PC-3 (cell line): ENCODE measurements at regions not wholly inside any gene's neighbourhood (a gene's known extent, or its start where the extent isn't known, plus 50 kb on each side); places are given as distances from the start of the nearest gene placed in this dataset.
"Not testable (repeated sequence)": the region's sequence is repeated elsewhere in the genome, so short reads cannot be mapped to it uniquely, and the experiment has no call there.

Experiments
- ATAC-seq: fragments of 200-7000 bp; cut with Tn5 transposase; 2 replicates; pipeline ENCODE4 v1.9.1; 2020; ENCODE audit warnings: mild to moderate bottlenecking, moderate library complexity
- BruUV-seq: library from RNA; stranded (reverse); fragments of 400-500 nt; replicated peaks from 2 replicates; lab custom pipeline; 2021; lab: Mats Ljungman, UMichigan
- CTCF ChIA-PET: fragments of 300-600 bp; sonication (Branson Sonifier 250); formaldehyde crosslinking; loops from one replicate; lab custom pipeline; 2022; ENCODE audit warnings: antibody characterized with exemption; lab: Charles Lee
- POLR2A ChIA-PET: fragments of 300-600 bp; sonication (Branson Sonifier 250); formaldehyde crosslinking; loops from one replicate; lab custom pipeline; 2022; ENCODE audit warnings: antibody characterized with exemption; ENCODE audit not compliant: unreplicated experiment; lab: Charles Lee
- DNase-seq: peaks from one replicate; pipeline ENCODE4 v3.0.0-alpha.2; 2015
- H2AFZ ChIP-seq: fragments of 300-600 bp; sonication (generic); 2 replicates; pipeline ENCODE4 v1.6.0; 2016; ENCODE audit warnings: antibody characterized with exemption, low read length
- H3F3A ChIP-seq: fragments of 300-600 bp; sonication (generic); one replicate; pipeline ENCODE4 v1.6.0; 2017; ENCODE audit warnings: antibody characterized with exemption, low read length, control low read depth, mild to moderate bottlenecking; ENCODE audit not compliant: unreplicated experiment
- H3K27ac ChIP-seq: fragments of 300-600 bp; sonication (generic); 2 replicates; pipeline ENCODE4 v1.5.1; 2016; ENCODE audit warnings: mild to moderate bottlenecking, low read length
- H3K27me3 ChIP-seq: fragments of 300-600 bp; sonication (generic); 2 replicates; pipeline ENCODE4 v1.6.1; 2016; ENCODE audit warnings: low read length, mixed read lengths
- H3K36me3 ChIP-seq: fragments of 300-600 bp; sonication (generic); 2 replicates; pipeline ENCODE4 v1.6.1; 2016; ENCODE audit warnings: low read depth, mixed run types, low read length, mixed read lengths
- H3K4me1 ChIP-seq: fragments of 300-600 bp; sonication (generic); 2 replicates; pipeline ENCODE4 v1.5.1; 2016; ENCODE audit warnings: low read length; ENCODE audit not compliant: insufficient read depth
- H3K4me2 ChIP-seq: fragments of 300-600 bp; sonication (generic); 2 replicates; pipeline ENCODE4 v1.6.0; 2016; ENCODE audit warnings: low read length
- H3K4me3 ChIP-seq: fragments of 300-600 bp; sonication (generic); 2 replicates; pipeline ENCODE4 v1.5.1; 2016; ENCODE audit warnings: mild to moderate bottlenecking, low read length, mixed read lengths
- H3K79me2 ChIP-seq: fragments of 300-600 bp; sonication (generic); 2 replicates; pipeline ENCODE4 v1.6.1; 2017; ENCODE audit warnings: low read length, mixed read lengths
- H3K9ac ChIP-seq: fragments of 300-600 bp; sonication (generic); 2 replicates; pipeline ENCODE4 v1.6.0; 2016; ENCODE audit warnings: mild to moderate bottlenecking, low read length
- H3K9me2 ChIP-seq: fragments of 300-600 bp; sonication (generic); replicated peaks from 2 replicates; pipeline ENCODE4 v1.6.1; 2016; ENCODE audit warnings: mixed run types, low read length, mixed read lengths
- H3K9me3 ChIP-seq: fragments of 300-600 bp; sonication (generic); 2 replicates; pipeline ENCODE4 v1.6.1; 2016; ENCODE audit warnings: low read length, mixed read lengths
- H4K20me1 ChIP-seq: fragments of 300-600 bp; sonication (generic); 2 replicates; pipeline ENCODE4 v1.6.1; 2016; ENCODE audit warnings: low read length, mixed read lengths
- CTCF ChIP-seq: fragments of 300-600 bp; sonication (generic); conservative IDR thresholded peaks from 2 replicates; pipeline ENCODE4 v1.5.1; 2017; ENCODE audit warnings: antibody characterized with exemption, low read depth, mild to moderate bottlenecking, low read length
- EZH2 ChIP-seq: fragments of 300-600 bp; sonication (generic); IDR thresholded peaks from one replicate; pipeline ENCODE4 v1.6.1; 2017; ENCODE audit warnings: antibody characterized with exemption, mild to moderate bottlenecking, low read length; ENCODE audit not compliant: unreplicated experiment
- EZH2phosphoT487 ChIP-seq: fragments of 300-600 bp; sonication (generic); IDR thresholded peaks from 2 replicates; pipeline ENCODE4 v1.6.1; 2018; ENCODE audit warnings: mild to moderate bottlenecking, antibody characterized with exemption, low read length, borderline replicate concordance
- intact Hi-C: fragments of 100-400 bp; cut with micrococcal nuclease; formaldehyde crosslinking; loops from 2 replicates; pipeline ENCODE4 v1.9.0; 2023

- no peaks in the 10 kb centered on the region for H3F3A ChIP-seq
- H3K9me2 ChIP-seq, result no peaks in the 10 kb centered on the region
- no TSS peak for BruUV-seq
- H3K36me3 ChIP-seq, result no peaks in the 10 kb centered on the region
- H3K9ac ChIP-seq, result no peak overlapping the region
- H3K4me3 ChIP-seq, result no peak overlapping the region
- H4K20me1 ChIP-seq, result no peaks in the 10 kb centered on the region
- intact Hi-C loops, result no loop called here
- ATAC-seq, result no peak
- no peak overlapping the region for H3K4me2 ChIP-seq
- ChIA-PET CTCF (no interaction called here), POLR2A (no interaction called here)
- H2AFZ ChIP-seq, result no peak overlapping the region
- no peaks in the 10 kb centered on the region for H3K9me3 ChIP-seq
- TF ChIP-seq EZH2 (no peak), EZH2phosphoT487 (no peak), CTCF (no peak)
- no peak for DNase-seq
- no peaks in the 10 kb centered on the region for H3K4me1 ChIP-seq
- H3K27me3 ChIP-seq, result no peaks in the 10 kb centered on the region
- H3K27ac ChIP-seq, result no peak overlapping the region
- no peaks in the 10 kb centered on the region for H3K79me2 ChIP-seq
These were observed 565.0 kb downstream of the KCNT2 start for GRCh38 chr1:196043268-196043667.

DNA sequence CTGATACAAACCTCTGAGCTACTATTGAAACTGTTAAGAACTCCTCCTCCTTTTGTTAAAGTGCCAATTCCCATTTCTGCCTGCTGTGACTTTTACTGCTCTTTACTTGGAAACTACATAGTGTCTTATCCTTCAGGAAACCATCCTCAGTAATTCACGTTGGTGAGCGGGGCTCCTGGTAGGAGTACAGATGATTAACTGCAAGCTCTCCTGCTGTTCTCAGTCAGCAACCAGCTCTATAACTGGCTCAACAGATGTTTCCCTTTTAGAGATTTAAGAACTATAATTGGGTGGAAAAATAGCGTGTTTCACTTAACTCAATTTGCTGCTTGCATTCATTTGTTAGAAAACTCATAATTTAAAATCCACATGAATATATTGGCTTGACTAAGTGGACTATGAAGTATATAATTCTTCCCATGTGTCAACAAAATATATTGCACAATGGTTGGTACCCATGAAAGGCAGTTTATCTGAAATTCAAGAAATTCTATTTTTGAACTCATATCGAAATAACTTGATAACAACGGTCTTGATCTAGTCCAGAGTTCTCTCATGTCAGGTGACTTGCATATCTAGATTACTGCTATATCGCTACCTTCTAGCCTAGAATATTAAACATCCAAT is 574.0 kb downstream of the KCNT2 start:
- no peaks in the 10 kb centered on the region for H3K9me3 ChIP-seq
- POLR2A ChIA-PET, result no interaction called here
- no peaks in the 10 kb centered on the region for H3K4me1 ChIP-seq
- no peaks in the 10 kb centered on the region for H4K20me1 ChIP-seq
- no TSS peak for BruUV-seq
- ATAC-seq, result no peak
- no peaks in the 10 kb centered on the region for H3K36me3 ChIP-seq
- H3F3A ChIP-seq, result no peaks in the 10 kb centered on the region
- no peak for TF ChIP-seq EZH2phosphoT487
- TF ChIP-seq EZH2, result no peak
- no peak for TF ChIP-seq CTCF
- H3K27me3 ChIP-seq, result no peaks in the 10 kb centered on the region
- no peaks in the 10 kb centered on the region for H3K9me2 ChIP-seq
- H3K79me2 ChIP-seq, result no peaks in the 10 kb centered on the region
- CTCF ChIA-PET, result no interaction called here
- H3K27ac ChIP-seq, result no peak overlapping the region
- no peak overlapping the region for H3K4me2 ChIP-seq
- no peak overlapping the region for H3K9ac ChIP-seq
- H2AFZ ChIP-seq, result no peak overlapping the region
- intact Hi-C loops, result loop anchor here (10.0 kb wide), 1 partner anchor 271 kb away; no protein-coding TSS in a partner anchor
- DNase-seq, result no peak
- no peak overlapping the region for H3K4me3 ChIP-seq

GRCh38 chr1:196031387-196031786 is 576.9 kb downstream of the KCNT2 start:
- H3K79me2 ChIP-seq, H3K36me3 ChIP-seq, H3K27ac ChIP-seq, H2AFZ ChIP-seq, DNase-seq, H3K4me1 ChIP-seq, H4K20me1 ChIP-seq, H3K9me2 ChIP-seq, BruUV-seq, CTCF ChIA-PET, H3K4me2 ChIP-seq, H3K9me3 ChIP-seq, H3K27me3 ChIP-seq, POLR2A ChIA-PET, H3F3A ChIP-seq, H3K9ac ChIP-seq, ATAC-seq, H3K4me3 ChIP-seq: not testable (repeated sequence)
- intact Hi-C loops, result loop anchor here (10.0 kb wide), 1 partner anchor 273 kb away; no protein-coding TSS in a partner anchor
